A172 (cell line): ENCODE measurements at regions not wholly inside any gene's neighbourhood (a gene's known extent, or its start where the extent isn't known, plus 50 kb on each side); places are given as distances from the start of the nearest gene placed in this dataset.
"Not testable (repeated sequence)": the region's sequence is repeated elsewhere in the genome, so short reads cannot be mapped to it uniquely, and the experiment has no call there.

Source experiments
- DNase-seq: peaks from one replicate; pipeline ENCODE4 v3.0.0-alpha.2; 2015; ENCODE audit warnings: low spot score

DNA sequence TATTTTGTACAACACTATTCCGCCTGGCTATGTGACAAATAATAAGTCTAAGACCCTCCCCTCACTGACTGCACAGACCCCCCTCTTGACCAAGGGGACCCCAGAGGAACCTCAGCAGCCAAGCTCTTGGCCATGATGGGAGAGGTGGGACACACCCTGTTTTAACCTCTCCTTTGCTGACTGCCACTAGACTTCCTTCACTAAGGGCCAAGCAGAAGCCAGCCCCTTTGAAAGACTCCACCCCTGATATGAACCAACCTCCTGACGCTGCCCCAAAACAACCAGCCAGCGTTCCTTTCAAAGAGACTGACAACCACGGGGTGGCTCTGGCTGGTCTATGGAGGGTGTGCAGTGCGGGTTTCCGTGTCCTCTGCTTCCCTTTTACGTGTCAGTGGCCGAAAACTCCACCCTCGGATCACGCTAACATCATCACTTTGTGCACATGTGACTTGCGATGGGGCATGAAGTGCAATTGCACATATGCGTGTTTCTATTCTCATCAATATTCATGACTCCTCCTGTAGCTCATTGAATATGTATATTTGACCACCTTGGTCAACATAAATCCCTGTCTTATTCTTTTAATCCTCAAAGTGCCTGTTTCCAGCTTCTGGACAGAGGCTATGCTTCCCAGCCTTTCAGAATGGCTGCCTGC, 643.9 kb downstream of the TBC1D22A start:
- DNase-seq = no peak

DNA sequence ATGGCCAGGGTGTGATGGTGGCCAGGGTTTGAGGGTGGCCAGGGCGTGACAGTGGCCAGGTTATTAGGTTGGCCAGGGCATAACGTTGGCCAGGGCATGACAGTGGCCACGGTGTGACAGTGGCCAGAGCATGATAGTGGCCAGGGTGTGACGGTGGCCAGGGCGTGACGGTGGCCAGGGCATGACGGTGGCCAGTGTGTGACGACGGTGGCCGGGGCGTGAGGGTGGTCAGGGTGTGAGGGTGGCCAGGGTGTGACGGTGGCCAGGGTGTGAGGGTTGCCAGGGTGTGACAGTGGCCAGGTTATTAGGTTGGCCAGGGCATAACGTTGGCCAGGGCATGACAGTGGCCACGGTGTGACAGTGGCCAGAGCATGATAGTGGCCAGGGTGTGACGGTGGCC, 642.8 kb downstream of the TBC1D22A start:
- DNase-seq = not testable (repeated sequence)

DNA sequence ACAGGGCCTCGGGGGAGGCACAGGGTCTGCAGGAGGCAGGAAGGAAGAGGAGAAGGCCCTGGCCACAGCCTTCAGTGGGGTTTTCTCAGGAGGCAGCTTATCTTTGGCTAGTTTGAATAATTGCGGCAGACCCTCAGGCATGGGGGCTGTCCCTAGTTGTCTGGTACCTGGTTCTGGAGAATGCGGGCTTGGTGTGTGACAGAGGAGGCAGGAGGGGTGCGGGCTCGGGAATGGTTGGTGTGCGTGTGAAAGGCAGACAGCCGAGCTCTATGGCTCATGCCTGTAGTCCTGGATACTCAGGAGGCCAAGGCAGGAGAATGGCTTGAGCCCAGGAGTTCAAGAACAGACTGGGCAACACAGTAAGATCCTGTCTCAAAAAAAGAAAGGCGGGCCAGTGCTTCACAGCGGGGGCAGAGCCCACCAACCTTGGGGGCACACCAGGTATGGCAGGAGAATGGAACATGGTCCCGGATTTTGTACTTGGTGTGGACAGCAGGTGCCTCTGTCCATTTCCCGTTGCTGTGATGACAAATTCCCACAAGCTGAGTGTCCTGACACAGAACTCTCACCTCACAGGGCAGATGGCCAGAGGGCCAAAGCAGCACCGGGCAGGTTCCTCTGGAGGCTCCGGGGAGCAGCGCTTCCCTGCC, 640.6 kb downstream of the TBC1D22A start:
- no peak for DNase-seq

DNA sequence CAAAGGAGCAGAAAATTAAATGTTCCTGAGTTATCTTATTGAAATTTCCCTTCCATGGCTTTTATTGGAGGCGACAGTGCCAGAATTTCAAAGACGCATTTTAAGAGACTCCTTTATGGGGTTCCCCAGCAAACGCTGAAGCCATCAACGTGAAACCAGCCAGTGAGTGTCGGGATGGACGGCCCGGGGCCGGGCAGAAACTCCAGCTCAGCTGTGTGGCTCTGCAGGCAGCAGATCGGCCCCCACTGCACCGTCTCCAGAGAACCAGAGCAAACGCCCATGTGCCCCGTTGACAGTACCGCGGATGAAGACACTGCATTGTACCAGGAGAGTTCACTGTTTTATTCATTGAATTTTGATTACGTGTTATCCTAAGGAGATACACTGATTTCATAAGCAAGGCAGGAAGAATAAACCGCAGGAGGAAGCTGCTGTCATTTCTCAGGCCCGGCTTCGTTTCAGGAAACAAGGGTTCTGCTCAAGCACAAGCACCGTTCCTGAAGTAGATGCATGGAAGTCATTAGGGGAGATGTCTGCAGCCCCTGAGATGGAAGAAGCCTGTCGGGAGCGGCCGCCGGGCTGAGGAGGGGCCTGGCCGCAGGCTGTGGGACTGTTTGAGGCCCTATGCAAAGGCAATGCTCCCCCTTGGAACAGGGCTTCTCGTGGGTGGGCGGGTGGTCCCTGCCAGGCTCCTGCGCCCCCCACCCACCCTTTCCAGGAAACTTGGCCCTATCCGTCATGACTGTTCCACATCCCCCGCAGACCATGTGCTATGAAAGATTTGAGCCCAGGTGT, 639.7 kb downstream of the TBC1D22A start:
- no peak for DNase-seq

DNA sequence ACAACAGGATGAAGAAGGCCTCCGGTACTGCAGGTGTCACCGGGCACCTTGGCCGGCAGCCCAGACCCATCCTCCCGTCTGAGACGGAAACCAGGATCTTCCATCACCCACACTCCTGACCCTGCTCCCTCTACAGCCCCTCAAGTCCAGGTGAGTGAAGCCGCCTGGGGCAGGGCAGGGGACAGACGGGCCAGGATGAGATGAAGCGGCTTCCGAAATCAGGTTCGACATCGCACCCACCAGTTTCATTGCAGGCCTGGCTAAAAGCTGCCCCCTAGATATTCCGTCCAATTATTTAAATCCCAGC, 639.1 kb downstream of the TBC1D22A start:
- no peak for DNase-seq

DNA sequence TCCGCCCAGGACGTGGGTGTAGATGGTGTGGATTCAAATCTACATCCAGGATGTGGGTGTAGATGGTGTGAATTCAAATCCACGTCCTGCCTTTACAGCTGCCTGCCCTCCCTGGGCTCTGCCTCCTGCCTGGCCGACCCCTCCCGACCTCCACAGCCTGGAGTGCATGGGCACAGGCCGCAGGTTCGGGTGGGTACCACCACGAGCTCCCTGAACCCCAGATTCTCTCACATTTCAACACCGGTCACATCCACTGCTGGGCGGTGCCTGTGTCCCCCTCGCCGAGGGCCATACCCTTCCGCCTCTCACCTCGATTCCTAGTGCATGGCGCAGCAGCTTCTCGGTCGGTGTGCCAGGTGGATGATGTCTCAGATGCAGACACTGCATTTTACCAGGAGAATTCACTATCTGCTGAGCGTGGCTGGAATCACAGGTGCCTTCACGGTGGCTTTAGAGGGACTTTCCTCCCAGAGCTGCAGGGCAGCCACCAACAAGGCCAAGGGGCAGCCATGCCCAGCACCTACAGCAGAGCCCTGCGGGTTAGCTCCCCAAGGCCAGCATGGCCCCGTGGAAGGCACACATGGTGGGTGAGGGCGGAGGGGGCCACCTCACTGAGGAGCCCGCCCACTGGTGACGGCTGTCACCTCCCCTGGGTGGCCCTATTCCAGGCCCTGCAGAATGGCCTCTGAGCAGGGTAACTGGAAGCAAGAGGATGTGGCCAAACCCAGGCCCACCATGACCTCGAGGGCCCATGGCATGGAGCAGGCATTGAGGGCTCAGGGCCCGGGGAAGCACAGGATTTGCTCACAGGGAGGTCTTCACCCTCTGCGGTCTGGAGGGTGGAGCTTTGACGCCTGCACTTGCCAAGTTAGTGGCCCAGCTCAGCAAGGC, 638.5 kb downstream of the TBC1D22A start:
- no peak for DNase-seq

DNA sequence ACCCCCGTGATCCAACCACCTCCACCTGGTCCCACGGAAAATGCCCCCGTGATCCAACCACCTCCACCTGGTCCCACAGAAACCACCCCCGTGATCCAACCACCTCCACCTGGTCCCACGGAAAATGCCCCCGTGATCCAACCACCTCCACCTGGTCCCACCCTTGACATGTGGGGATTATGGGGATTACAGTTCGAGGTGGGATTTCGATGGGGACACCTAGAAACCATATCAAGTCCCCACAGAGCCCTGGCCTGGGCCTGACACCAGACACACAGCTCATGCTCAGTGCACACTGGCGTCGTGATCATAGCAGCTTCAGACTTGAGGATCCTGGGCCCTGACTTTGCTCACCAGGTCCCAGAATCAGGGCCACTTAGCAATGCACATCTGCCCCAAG, 637.7 kb downstream of the TBC1D22A start:
- DNase-seq = not testable (repeated sequence)

DNA sequence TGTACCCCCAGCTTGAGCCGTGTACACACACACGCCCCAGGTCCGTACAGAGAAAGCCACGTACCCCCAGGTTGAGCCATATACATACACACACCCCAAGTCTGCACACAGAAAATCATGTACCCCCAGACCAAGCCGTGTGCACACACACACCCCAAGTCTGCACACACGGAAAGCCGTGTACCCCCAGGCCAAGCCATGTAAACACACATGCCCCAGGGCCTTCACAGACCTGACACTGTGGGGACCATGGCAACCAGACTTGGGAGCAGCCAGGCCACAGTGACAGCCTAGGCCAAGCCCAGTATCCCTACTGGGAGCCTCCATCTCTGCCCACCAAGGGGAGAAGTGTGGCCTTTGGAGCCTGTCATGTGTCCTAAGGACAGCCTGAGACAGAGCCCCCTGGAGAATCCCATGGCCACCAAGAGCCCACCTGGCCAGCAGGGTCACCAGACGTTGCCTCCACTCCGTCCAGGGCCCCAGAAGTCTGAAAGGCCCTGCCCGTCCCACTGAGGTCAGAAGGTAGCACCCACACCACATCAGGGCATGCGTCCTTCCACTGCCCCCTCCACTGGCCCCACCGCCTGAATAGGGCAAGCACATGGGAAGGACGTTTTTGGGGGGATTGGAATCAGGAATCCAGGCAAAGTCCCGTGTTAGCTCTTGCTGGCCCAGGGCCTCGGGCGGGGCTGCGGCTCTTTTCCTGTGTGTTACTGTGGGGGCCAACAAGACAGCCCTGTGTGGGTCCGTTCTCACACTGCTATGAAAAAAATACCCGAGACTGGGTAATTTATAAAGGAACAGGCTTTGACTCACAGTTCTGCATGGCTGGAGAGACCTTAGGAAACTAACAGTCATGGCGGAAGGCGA, 636.7 kb downstream of the TBC1D22A start:
- DNase-seq = no peak

DNA sequence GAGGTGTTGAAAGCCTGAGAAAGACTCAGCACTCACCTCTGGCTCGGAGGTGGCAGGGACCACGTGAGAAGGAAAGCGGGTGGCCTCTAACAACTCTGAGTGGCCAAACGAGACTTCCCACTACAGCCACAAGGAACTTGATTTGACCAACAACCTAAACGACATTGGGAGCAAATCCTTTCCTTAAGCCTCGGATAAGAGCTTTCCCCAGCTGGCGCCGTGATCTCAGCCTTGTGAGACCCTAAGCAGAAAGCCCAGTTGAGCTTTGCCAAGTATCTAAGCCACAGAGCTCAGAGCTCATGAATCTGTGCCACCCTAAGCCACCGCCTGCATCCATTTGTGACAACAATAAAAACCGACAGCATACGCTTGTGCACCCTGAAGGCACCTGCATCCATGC, 636.0 kb downstream of the TBC1D22A start:
- no peak for DNase-seq

DNA sequence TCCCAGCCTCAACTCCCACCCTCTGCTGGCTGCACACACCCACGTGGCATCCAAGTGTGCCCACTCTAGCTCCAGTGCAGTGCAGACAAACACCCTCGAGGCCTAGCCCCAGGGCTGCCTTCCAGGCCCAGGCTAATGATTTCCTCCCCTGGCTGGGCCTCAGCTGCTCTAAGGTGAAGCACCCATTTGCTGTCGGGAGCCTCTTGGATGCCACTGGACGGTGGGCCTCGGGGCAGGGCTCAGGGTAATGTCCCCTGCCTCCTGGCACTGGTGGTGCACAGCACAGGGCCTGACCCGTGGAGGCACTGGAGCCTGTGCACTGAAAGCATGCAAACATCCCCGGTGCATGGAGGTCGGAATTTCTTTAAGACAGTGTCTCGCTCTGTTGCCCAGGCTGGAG, 635.2 kb downstream of the TBC1D22A start:
- no peak for DNase-seq

DNA sequence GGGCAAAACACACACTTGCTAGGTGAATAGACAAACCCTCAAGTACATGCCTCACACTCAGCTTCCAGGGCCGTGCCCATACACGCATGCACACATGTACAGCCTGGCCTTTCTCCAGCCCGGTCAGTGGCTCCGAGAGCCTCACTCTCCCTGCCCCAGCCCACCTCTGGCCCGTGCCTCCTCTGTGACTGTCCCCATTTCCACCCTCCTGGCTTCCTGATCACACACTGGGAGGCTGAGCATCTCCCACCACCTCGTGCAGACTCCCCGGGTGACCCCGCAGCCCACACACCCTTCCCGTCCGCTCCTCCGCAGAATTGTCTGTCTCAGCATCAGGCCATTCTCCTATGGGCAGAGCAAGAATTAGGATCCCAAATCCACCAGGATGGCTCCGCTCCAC, 634.1 kb downstream of the TBC1D22A start:
- DNase-seq = no peak

DNA sequence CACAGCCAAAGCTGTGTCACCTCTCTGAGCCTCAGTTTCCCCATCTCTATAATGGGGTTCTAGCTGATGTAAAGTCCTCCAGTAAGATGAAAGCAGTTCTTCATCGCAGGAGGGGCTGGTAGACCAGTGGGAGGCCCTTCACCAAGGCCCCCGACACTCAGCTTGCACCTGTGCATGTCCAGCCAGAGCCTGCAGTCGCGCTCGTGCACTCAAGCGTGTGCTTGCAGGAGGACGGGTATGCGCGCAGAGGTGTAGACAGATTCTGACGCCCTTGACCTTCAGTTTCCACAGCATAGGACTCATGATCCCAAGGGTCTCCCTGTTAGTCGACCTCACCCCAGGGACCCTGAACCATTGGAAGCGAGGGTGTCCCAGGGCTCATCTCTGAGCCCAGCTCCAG, 633.7 kb downstream of the TBC1D22A start:
- DNase-seq = no peak

DNA sequence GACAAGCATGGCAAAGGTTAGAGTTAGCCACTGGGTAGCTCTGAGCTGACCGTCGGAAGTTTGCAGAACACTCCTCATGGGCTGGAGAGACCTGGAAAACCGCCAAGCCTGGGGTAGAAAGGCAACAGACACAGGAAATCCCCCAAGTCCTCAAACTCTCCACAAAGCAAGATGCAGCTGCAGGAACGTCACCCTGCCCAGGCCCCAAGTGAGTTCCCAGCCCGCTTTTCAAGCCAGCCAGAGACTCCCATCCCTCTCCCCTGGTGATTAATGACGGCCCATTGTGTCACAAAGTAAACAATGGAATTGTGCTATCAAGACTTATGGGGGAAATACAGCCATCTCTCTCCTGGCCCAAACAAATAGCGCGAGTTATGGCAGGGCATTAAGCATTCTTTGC, 633.0 kb downstream of the TBC1D22A start:
- DNase-seq = peak; percentile 72

DNA sequence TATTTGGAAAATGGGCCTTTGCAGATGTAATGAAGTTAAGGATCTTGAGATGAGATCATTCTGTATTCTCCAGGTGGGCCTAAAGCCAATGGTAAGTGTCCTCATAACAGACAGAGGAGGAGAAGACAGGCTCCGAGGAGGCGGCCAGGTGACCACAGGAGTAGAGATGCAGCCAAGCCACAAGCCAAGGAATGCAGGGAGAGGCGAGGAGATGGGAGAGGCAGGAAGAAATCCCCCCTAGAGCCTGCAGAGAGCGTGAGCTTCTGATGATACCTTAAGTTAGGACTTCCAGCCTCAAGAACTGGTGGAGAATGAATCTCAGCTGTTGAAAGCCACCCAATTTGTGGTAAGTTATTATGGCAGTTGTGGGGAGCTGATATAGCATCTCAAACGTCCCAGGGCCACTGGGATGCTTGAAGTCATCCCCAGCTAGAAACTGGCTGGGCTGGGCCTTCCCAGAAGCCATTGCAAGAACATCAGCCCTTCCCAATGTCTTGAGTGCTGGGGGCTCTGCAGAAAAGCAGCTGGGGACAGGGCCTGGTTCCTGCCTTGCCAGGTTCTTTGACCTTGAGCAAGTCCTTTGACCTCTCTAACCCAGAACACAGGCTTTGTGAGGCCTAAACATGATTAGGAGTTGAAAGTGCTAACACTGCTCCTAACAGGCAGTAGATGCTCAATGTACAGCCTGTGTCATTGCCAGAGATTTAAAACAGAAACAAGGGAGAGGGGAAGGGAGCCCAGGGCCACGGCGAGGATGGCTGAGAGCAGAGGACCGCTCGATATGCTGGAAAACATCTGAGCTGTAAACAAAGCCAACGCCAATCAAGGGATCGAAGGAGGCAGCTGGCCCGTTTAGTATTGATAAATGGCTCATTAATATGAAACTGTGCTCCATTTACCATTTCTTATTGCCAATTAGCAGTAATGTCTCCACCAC, 632.3 kb downstream of the TBC1D22A start:
- no peak for DNase-seq

DNA sequence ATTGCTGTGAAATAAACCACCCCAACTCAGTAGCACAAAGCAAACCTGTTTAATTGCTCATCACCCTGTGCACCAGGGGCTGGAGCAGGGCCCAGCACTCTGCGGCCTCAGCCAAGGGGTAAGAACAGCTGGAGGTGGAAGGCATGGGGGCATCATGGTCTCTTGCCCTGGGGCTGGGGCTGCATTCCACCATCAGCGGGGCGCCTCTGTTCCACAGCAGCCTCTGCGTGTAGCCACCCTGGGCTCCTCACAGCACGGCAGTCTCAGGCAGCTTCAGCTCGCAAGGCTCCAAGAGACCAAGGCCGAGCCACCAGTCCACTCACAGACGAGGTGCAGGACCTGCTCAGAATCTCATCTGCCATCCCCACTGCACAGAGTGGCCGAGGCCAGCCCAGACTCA, 630.7 kb downstream of the TBC1D22A start:
- no peak for DNase-seq

DNA sequence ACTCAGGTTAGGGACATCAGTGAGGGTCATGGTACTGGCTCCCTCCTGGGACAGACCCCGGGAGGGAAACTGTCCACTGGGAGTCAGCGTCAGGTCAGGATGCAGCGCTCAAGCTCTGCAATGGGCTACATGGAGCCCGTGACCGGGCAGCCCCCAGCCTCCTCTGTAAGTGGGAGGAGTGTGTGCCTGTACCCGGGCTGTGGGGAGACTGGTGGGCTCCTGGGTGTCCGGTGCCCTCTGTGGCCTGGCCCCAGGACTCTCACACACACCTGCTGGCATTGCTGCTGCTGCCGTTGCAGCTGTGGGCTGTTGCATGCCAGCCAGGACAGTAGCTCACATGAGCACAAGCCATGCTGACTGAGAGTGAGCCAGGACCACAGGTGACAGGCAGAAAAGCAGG, 630.3 kb downstream of the TBC1D22A start:
- no peak for DNase-seq

DNA sequence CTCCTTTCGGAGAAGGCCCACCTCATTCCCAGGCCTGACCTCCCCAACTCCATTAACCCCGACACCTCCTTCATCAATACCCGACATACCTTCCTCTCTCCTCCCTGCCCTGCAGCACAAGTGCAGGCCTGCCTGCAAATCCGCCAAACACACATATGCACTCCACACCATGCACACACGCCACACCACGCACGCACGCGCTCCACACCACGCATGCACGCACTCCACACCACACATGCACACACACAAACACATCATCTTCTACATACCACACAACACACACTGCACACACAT, 629.6 kb downstream of the TBC1D22A start:
- DNase-seq = no peak

DNA sequence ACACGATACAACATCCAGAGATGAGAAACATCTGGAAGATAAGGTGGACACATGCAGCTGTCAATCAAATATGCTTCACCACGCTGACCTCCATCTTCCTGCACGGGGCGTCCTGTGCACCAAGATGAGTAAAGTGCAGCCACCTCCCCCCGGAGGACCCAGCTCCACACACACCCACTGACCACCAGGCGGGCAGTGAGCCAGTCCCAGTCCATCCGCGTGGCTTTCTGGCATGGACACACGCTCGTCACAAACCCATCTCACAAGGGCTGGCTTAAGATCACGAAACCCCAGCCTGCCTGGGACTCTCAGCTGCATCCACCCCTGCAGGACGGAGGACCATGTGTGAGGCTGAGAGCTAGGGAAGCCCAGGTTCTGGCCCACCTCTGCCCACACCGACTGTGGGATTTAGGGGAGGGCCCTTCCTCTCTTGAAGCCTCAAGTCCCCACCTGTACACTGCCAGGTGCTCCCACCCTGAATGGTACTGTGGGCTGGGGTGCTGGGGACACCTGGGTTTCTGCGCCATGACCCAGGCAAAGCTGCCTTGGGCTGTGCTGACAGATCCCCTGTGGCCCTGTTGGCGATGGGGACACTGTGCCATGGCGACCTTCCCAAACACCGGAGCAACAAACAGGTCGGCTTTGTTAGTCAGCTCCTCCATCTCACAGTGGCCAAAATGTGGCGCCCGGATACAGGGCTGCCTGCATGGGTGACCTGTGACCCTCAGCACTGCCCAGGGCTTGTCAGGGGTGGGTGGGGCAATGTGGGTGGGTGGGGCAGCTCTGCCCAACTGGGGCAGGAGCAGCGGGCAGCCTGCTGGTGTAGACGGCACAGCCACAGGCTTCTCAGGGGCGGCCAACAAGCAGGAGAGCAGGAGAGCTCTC, 629.0 kb downstream of the TBC1D22A start:
- no peak for DNase-seq
